GM19239 (cell line): ENCODE measurements at regions not wholly inside any gene's neighbourhood (a gene's known extent, or its start where the extent isn't known, plus 50 kb on each side); places are given as distances from the start of the nearest gene placed in this dataset.

Source experiments
- DNase-seq: peaks from one replicate; pipeline ENCODE4 v3.0.0; 2011; ENCODE audit warnings: low spot score; ENCODE audit not compliant: insufficient read length
- FAIRE-seq: peaks from 2 replicates; lab custom pipeline; 2011; peaks lifted over from hg19 to GRCh38; lab: Jason Lieb, UNC

- FAIRE-seq = no peak
- DNase-seq = no peak
Observed at GRCh38 chr6:137724495-137725211, 142.4 kb upstream of the TNFAIP3 start.

- no peak for FAIRE-seq
- no peak for DNase-seq
Observed at GRCh38 chr6:137725949-137726348, 141.1 kb upstream of the TNFAIP3 start.

DNA sequence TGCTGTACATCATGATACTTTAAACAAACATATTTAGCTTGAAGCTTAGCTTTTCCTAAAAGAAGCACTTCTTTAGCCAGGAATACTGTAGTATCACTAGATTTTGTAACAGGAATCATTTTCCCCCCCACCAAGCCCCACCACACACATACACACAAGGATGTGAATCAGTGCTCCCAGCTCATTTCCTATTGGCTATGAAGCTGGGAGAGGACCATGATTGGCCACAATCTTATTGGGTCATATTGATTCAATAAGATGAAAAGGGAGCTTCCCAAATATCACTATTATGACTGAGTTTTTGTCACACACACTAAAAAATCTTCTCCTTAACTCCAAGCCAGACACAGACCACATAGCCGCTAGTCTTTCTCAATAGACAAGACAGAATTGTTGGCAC, 140.5 kb upstream of the TNFAIP3 start:
- no peak for FAIRE-seq
- no peak for DNase-seq

DNA sequence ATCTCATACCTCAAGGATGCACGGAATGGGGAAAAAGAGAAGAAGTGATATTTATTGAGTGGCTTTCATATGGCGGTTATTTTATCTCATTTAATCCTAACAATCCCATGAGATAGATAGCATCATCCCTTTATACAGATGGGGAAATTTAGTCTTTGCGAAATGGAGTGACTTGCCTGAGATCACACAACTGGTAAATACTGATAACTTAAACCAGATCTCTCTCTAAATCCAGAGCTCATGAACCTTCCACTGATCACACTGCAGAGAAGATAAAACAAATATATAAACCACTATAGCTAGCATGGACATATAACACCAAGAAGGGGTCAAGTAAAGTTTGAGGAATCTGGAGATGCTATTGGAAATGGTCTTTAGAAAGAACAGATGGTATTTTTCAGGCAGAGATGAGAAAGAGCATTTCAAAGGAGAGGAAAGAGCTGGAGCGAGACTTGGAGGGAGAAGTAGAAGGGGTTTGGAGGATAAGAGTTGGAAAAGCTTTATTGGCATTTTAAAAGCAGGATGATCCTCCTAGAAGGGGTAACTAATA, 139.8 kb upstream of the TNFAIP3 start:
- no peak for FAIRE-seq
- DNase-seq = no peak

DNA sequence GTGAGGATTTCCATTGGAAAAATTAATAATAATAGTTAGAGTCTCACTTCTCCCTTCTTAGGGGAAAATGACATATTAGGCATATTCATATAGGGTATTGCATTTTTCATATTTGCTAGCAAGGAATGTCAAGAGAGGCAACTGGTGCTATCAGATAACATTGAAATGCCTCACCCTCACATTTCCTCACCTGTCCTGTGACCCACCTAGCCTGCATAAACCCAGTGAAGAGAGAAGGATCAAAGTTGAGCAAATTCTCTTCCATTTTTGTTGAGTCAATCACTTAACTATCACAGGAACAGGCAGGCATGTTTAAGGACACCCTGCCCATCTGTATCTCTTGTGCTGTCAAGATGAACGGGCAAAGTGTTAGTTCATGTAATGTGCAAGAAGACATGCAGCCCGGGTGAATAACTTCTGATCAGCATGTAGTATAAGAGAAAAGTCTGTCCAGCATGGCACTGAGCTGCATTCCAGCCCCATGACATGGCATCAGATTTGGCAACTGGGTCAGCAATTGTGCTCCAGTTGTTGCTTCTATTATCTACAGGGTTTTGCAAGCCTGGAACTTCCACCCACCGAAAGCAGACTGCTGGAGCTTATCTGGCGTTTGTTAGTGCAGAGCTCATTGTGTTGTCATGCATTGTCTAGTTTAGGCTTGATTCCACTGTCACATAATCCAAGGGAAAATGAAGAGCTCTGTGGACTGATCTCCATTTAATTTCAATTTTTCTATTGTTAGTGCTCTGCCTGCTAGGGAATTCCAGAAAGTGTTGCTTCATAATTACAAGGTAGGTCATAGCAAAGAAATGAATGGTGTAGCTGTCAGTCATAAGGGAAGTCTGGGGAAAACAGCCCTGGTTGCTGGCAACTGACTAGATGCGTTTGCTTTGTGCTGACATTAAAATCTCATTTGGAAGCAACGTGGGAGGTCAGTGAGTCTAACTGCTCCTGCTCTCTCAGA, 138.4 kb upstream of the TNFAIP3 start:
- no peak for DNase-seq
- no peak for FAIRE-seq

GRCh38 chr6:137729866-137730629, 137.0 kb upstream of the TNFAIP3 start:
- FAIRE-seq = no peak
- no peak for DNase-seq

- FAIRE-seq = no peak
- DNase-seq = no peak
Observed at GRCh38 chr6:137731600-137731959, 135.5 kb upstream of the TNFAIP3 start.

DNA sequence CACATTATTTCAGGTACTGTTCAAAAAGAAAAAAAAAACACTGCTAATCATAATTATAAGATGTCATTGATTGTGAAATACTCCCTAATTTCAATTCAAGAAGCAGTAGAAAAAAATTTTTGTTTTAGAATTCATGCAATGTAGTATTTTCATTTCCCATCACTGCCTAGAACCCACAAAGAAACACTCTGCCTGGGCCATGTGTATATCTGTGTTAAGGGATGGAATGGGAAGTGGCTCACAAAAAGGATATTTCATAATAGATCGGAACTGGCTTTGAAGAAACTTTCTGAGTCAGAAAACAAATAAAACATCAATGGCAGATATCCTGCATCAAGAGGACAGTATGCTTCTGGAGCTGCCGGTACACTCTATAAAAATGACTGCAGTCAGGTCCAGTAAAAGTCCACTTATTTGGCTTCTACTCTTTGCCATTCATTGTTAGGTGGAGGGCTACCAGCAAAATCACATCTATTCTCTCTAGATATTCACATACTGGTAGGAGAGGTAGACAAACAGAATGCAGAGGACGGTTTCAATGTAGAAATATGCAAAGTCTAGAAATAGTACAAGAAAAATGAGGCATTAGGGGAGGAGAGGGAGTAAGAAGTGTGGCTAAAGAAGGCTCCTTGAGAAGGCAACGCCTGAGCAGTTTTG, 135.0 kb upstream of the TNFAIP3 start:
- no peak for FAIRE-seq

DNA sequence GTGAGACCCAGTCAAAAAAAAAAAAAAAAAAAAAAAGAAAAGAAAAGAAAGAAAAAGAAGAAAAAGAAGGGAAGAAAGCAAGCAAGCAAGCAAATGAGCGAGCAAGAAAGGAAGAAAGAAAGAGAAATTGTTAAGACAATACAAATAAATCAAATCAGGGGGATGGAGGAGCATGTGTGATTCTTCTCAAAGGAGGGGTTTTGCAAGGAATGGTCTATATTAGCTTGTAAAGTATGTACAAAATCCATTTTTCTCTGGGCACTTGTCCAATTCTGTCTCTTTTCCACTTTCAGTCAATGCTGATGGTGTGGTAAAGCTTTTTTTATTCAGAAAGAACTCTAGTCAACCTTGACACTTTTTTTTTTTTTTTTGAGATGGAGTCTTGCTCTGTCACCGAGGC, 133.7 kb upstream of the TNFAIP3 start:
- no peak for FAIRE-seq
- DNase-seq = no peak

More for the DNA sequence above, 135.0 kb upstream of the TNFAIP3 start:
- DNase-seq = no peak

DNA sequence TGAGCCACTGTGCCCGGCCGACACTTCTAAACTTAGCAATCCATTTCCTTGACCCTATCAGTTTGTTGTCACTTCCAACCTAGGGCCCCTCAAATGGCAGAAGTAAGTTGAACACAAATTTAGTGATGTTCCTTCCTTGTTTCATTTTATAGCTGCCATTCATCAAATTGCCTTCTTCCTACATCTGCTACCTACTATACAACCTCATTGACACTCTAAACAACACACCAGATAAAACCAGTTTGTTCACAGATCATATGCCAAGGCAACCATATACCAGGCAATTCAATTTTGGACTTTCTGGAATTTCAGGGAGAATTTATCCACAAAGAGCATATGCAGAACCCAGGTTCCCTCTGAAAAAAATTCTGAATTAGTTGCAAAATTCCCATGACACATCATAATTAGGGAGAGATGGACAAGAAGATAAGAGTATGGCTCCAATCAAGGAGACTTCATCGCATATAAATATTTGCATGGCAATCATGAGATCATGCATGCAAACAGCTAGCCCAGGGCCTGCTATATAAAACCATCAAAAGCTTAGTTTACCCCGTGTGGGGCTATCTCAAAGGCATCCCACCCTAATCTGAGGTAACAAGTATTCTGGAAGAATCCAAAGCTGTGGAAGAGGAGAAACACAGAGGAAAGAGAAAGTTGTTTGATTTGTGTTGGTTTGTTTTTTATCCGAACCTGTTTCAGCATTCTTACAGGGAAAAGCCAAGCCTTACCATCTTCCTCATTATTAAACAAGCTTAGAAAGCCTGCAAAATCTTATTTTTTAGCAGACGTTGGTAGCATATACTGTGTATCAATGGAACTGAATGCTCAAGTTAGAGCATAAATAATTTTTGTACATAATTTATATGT, 132.8 kb upstream of the TNFAIP3 start:
- DNase-seq (no peak), FAIRE-seq (no peak)

DNA sequence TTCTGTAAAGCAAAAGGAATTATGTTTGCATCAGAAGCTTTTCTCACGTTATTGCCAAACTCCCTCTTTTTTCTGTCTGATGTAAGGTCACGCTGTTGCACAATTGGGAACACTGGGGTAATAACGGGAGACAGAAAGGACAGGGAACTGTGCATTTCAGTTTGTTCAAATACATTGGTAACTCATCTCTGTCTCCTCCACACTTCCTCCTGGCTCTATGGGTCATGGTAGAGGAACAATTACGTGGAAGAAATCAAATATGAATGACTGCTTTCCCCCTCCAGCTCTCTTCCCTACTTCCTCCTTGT, 132.2 kb upstream of the TNFAIP3 start:
- no peak for FAIRE-seq
- DNase-seq = no peak

GRCh38 chr6:137736048-137736818, 130.8 kb upstream of the TNFAIP3 start:
- DNase-seq (no peak), FAIRE-seq (peak; percentile 87)

- no peak for DNase-seq
- peak; percentile 40 for FAIRE-seq
Observed at GRCh38 chr6:137736911-137737310, 130.1 kb upstream of the TNFAIP3 start.

DNA sequence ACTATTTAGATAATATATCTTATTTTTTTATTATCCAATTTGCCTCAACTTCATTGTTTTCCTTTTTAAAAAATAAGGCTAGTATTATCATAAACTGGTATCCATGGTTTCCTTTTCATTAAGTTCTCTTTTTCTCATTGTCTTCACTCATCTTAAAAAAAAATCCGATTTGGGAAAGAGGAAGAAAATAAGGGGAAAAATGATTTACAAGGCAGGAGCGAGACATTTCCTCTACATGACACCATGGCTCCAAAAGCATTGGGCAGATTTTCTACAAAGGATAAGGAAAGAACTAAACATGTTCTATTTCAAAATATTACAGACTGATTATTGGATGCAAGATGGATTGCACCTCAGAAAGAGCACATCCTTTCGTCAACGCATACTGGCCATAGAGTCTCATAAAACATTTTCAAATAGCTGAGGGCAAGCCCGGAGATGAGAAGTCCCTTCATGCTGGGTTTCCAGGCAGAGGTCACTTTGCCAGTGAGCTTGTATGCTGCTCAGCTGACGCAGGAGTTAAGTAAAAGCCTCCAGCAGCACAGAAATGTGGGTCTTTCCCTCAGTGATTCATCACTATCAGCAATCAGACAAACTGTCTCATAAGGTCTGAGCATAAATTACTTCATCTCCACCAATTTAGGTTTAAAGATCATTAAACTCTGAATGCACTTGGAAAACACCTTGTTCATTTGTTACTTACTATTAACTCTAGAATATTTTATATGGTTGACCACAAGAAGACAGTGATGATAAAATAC, 129.0 kb upstream of the TNFAIP3 start:
- no peak for DNase-seq
- FAIRE-seq = no peak

DNA sequence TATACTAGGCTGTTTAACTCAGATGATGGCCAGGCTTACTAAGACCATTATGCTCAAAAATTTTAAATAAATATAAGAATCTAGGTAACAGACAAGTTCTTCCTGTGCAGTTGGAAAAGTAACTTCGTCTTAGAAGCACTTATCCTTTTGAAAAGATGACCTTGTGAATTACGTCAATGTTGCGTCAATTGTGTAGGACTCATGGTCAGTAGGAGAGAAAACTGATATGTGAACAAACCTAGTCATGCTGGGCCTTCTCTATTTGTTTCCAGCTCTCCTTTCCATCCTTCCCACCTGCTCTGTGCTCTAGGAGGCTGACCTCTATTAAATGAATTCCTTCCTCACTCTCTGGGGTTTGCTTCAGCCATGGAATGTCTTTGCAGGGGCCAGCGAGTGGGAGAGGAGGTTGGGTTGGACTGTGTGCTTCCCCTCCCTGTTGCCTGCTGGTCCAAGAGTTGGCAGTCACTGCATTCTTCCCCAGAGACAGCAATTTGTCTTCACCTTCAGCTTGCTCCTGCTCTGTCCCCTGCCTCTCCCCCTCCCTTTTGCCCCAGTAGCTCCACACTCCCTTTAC, 128.0 kb upstream of the TNFAIP3 start:
- FAIRE-seq = no peak
- no peak for DNase-seq

DNA sequence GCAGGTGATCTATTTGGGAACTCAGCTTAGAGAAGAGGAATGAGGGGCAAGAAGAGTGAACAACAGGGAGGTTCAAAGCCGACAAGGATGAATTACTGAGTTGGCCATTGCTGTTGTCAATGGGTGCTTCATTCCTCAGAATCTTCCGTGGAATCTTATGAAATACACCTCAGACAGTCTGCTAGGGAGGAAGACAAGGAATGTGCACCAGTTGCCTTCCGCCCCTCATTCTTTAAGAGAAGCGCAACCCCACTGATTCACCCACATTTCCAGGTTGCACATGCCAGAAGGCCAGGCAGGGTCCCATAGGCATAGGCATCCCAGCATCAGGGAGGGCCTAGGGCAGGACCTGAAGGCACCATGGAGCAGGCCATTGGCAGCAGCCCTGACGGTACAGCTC, 127.5 kb upstream of the TNFAIP3 start:
- FAIRE-seq = no peak
- no peak for DNase-seq

DNA sequence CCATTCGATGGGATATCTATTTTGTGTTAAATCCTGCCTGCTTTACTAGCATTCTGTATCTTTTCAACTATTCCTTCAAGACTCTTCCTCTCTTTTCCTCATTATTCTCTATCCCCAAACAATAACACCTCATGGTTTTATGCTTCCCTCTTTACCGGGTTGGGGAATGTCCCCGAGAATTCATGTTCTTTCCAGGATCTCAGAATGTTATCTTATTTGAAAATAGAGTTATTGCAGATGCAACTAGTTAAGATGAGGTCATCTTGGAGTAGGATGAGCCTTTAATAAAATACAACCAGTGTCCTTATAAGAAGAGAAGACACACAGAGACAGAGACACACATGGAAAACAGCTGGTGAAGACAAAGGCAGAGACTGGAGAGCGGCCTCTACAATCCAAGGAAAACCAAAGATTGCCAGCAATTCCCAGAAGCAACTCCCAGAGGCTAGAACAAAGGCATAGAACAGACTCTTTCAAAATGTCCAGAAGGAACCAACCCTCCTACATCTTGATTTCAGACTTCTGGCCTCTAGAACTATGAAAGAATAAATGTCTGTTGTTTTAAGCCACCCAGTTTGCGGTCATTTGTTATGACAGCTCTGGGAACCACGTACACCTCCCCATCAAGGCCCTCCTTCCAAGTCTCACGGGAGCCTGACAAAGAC, 126.8 kb upstream of the TNFAIP3 start:
- DNase-seq = no peak
- FAIRE-seq = no peak
